IPS-18c (cell line): ENCODE measurements at regions not wholly inside any gene's neighbourhood (a gene's known extent, or its start where the extent isn't known, plus 50 kb on each side); places are given as distances from the start of the nearest gene placed in this dataset.

Source experiments
- H3K4me3 ChIP-seq: 2 replicates; pipeline ENCODE4 v1.7.0; 2013; ENCODE audit warnings: low read depth, mild to moderate bottlenecking, low read length, moderate library complexity; ENCODE audit not compliant: insufficient read depth
- H3K9me3 ChIP-seq: one replicate; pipeline ENCODE4 v1.6.1; 2013; ENCODE audit warnings: mild to moderate bottlenecking, low read length, moderate library complexity; ENCODE audit not compliant: control insufficient read depth, insufficient read depth

DNA sequence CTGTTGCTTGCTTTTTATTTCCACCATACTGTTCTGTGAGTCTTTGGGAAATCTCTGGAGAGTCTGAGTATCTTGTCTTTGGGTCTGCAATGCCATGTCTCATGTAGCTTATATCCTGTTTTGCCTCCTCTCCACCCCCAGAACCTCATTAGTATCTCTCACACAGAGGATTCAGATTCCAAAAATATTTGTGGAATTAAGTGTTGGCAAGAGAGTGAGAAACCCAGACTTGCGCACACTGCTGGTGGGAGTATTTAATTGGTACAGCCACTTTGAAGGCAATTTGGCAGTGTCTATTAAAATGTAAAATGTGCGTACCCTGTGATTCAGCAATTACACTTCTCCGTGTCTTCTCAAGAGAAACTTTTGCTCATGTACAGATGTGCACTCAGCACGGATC is 68.6 kb downstream of the ZNF621 start:
- no peak overlapping the region for H3K4me3 ChIP-seq

DNA sequence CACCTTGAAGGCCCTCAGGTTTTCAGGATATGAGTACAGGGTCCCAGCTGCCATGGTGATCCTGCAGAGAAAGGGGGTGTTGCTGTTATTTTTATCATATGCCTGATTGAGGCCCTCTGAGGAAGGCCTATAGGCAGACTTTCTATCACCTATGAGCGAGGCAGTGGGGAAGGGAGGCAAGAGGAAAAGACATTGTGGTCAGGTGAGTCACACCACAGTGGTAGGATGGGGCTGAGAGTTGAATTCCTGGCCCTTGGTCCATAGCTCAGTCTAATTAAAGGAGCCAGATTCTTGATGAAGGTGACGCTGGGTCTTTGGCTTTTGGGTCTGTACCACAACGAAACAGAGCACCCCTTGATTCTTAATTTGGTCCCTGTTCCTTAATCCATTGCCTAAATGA is 72.7 kb downstream of the ZNF621 start:
- Histone ChIP-seq H3K9me3 (no peaks in the 10 kb centered on the region), H3K4me3 (no peak overlapping the region)

More for the DNA sequence above, 68.6 kb downstream of the ZNF621 start:
- H3K9me3 ChIP-seq: no peaks in the 10 kb centered on the region

DNA sequence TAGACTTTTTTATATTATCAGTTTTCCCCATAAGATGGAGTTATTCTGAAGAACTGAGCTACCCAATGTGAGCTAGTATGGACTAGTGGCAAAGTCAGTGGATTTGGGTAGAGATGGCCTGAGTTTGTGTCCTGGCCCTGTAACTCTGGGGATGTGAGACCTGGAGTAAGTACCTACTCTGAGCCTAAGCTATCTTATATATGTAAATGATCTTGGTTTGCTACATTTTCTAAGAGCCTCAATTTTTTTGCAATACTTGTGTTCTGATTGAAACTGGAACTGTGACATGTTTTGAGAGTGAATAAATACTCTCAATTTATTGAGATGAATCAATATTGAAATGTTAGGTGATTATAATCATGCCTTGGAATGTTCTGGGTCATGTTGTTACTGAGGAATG is 73.6 kb downstream of the ZNF621 start:
- no peaks in the 10 kb centered on the region for H3K9me3 ChIP-seq
- no peak overlapping the region for H3K4me3 ChIP-seq

DNA sequence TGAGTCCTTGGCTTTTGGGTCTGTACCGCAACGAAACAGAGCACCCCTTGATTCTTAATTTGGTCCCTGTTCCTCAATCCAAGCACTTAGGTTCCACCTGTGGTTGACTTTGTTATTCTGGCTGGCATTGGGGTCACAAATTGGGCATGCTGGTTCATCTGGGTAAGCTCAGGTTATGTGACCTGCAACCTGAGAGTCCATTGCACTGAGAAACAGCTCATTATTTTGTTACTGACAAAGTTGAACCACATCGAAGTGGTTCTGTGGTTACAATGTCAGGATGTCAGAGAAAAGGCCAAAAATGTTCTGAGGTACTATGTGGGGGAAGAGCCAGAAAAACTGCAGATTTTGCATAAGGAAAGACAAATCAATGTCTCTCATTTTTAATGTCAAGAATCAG is 74.2 kb downstream of the ZNF621 start:
- Histone ChIP-seq H3K4me3 (no peak overlapping the region), H3K9me3 (no peaks in the 10 kb centered on the region)

DNA sequence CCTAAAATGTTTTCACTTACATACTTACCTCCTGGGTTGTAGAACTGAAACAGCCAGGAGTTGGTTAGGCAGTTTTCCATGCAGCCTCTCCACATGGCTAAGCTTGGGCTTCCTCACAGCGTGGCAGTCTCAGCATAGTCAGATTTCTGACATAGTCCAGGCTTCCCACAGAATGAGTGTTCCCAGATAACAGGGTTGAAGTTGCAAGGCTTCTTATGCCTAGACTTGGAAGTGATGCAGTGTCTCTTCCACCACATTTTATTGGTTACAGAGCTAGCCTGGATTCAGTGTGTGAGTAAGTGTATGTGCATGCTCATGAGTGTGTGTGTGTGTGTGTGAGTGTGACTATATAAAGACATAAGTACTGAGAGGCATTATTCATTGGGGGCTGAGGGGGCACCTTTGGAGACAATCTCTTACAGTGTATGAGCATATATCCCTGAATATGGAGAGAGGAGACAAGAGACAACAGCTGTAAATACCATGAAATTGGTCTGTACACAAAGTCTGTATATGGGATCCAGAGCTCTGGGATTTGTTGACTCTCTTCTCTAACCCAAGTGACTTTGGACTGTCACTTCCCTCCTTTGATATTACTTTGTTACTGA is 78.1 kb downstream of the ZNF621 start:
- Histone ChIP-seq H3K9me3 (peaks cover 2% of the 10 kb centered on the region), H3K4me3 (no peak overlapping the region)

DNA sequence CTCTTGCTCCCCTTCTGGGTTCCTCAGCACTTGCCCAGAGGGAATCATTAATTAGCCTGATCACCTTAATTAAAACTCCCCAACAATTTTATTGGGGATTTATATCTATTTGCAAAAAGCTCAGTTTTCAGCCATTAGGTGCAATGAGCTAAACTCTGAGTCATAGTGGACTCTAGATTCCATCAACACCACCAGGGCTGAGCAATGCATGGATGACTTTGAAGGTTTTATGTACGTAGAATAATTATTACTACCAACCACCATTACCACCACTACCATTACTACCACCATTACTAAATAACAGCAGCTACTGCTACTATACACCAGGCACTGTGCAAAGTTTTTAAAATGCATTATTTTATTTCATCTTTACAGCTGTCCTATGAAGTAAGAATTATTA is 81.2 kb downstream of the ZNF621 start:
- Histone ChIP-seq H3K9me3 (peaks cover 2% of the 10 kb centered on the region), H3K4me3 (no peak overlapping the region)

DNA sequence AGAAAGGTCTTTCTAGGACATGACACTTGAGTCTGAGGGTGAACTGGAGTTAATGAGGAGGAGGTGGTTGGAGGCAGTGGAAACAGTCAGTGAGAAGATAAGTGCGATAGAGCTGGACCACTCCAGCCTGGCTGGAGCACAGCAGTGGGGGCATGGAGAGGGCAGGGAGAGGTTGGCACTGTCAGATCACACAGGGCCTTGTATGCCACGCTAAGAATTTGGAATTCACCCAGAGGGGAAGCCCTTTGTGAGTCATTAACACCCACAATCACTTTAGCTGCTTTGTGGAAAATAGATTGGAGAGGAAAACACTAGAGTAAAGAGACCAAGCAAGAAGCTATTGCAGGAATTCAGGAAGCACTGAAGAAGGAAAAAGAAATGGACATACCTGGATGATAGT is 83.3 kb downstream of the ZNF621 start:
- peaks cover 2% of the 10 kb centered on the region for H3K9me3 ChIP-seq
- H3K4me3 ChIP-seq: no peak overlapping the region

DNA sequence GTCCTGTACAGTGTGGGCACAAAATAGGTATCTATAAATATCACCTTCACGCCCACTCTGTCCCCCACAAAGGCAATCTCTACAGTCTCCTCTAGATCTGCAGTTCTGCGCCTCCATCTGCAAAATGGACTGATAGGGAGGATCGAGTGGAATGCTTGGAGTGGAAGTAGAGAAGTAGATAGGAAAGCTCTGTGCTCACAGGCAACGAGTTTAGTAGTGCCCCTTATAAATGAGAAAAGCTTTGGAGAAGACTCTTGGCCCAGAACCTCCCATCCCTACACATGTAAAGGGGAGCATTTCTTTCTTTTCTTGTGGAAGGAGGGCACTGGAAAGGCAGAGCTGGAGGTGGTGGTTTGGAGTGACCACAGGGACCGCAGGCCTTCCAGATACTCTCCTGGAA is 88.5 kb downstream of the ZNF621 start:
- Histone ChIP-seq H3K9me3 (no peaks in the 10 kb centered on the region), H3K4me3 (no peak overlapping the region)

DNA sequence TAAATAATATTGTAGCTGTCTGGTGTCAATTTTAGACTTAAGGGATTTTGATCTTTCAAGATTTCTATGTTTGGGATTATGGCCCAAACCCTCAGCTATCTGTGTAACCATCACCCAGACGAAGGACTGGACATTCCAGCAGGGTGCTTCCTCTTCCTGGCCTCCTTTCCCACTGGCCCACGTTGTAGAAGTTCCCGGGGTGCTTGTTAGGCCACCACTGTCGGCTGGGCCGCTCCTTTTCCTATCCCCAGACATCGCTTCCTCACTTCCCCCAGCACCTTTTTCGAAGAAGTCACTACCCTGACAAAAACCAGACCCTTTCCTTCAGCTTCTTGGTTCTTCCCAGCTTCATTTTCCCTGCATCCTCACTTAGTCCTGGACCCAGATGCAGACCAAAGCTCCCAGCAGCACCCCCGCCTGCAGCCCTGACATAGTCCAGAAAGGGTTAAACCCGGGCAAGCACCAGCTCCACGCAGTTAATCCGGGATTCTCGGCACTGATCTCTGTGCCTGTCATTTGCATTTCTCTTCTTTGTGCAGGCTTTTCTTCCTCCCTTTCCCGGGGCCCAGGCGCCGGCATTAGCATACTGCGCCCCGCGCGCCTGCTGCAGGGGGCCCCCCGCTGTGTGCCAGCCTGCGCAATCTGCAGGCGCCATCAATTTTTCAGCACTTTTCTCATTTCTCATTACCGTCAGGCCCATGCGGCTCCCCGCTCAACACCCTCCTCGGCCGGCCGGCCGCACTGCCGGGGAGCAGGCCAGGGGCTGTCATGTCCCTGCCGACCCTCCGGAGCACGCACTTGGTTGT is 90.6 kb downstream of the ZNF621 start:
- no peaks in the 10 kb centered on the region for H3K9me3 ChIP-seq
- H3K4me3 ChIP-seq: peak overlapping the region; percentile 15; the same call in 1 of the 2 replicates

DNA sequence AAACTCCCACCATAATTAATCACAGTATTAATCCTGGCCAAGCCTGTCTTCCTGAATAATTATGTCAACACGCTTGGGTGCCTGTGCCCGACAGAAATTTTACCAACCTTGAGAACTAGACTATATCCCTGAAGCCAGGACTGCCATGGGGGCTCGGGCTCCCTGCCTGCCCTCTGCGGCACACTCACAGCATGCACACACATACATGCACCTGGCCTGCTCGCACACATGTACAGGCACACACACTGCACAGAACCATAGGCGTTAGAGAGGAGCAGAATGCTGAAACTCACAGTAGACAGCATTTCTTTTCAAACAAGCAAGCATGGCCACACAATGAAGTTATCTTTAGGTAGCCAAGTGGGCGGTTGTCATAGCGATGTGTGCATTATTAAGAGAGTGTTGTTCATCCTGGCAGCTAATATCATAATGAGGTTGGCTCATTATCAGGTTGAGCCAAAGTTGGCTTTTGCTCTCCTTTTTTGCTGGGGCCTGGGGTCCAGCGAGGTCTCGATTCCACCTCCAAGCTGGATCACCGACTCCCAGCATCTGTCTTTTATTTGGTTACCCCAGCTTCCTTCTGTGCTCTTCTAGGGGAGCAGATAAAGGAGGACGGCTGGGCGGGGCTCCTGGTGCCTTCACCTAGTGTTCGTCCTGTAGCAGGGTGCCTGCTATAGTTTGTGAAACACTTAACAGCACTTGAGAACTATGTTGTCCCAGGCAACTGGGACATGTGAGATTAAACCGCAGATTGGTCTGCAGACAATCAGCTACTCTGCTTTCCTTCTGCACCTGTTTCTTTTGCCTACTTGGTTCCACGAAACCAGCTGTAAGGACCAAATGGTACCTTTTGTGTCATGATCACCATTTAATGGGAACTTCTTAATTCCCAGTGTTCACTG is 91.4 kb downstream of the ZNF621 start:
- peak overlapping the region; percentile 15; the same call in 1 of the 2 replicates for H3K4me3 ChIP-seq

DNA sequence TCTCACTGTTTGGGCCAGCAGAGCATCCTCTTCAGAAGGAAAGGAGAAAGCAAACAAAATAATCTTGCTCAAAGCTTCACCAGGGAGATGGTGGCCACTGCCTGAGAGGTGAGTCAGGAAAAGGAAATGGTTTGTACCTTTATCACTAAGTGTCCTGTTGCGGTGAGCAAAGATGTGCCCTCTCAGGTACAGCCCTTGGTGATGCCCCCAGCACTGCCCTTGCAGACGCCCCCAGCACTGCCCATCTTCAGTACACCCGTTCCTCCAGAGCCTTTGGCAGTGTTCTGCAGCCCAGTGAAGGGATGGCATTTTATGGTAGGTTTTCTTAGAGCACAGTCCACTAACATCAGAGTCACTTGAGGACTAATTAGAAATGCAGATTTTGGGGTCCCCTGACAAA is 92.3 kb downstream of the ZNF621 start:
- no peaks in the 10 kb centered on the region for H3K9me3 ChIP-seq
- no peak overlapping the region for H3K4me3 ChIP-seq

More for the DNA sequence above, 91.4 kb downstream of the ZNF621 start:
- H3K9me3 ChIP-seq: no peaks in the 10 kb centered on the region

DNA sequence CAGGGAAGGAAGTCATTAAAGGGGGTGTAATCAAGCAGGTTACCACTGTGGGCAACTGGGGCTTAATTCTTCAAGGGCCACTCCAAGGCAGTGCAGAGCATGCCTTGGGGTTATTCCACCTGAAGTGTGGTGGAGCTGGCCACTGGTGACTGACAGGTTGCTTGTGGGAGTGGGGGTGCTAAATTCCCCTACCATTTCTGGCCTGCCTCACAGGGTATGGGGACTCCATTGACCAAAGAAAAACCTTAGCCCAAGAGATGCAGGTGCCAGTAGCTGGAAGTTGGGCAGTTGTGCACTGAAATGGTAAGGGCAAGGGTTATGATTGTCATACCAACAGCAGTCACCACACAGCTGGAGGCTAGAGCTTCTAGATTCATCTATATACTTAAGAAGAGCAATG is 93.4 kb downstream of the ZNF621 start:
- Histone ChIP-seq H3K4me3 (no peak overlapping the region), H3K9me3 (no peaks in the 10 kb centered on the region)

DNA sequence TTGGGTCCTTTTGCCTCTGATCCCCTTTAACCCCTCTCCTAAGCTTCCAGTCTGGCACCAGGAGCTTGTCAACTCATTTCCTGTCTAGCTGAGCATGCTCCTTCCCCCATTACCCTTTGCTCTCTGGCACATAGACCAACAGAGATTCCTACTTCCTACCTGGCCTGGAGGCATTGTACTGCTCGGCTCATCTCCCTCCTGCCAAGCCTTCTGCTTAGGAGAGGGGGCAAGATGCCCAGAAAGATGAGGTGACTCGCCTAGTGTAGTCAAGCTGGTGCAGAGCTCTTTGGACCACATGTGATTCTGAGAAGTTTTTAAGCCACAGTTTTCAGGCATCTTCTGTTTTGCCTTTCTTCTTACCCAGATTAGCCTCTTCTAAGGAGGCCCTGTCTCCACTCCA is 95.4 kb downstream of the ZNF621 start:
- H3K4me3 ChIP-seq: no peak overlapping the region

DNA sequence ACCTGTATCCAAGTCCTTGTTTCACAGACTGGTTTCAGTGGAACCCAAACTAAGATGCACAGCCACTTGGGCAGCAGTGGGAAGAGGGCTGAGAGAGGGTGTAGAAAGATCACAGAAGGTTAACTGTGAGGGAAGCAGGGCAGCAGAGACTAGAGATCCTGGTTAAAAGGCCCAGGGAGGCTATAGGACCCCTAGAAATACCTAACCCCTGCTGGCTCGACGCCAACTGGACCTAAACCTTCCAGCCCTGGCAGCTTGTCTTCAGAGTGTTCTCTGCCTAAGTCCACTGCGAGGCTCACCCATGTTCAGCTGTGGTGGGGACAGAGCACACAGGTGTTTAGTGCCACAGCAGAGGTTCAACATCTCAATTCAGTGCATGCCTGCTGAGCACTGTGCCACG is 96.5 kb downstream of the ZNF621 start:
- no peaks in the 10 kb centered on the region for H3K9me3 ChIP-seq

More for the DNA sequence above, 95.4 kb downstream of the ZNF621 start:
- H3K9me3 ChIP-seq: no peaks in the 10 kb centered on the region

DNA sequence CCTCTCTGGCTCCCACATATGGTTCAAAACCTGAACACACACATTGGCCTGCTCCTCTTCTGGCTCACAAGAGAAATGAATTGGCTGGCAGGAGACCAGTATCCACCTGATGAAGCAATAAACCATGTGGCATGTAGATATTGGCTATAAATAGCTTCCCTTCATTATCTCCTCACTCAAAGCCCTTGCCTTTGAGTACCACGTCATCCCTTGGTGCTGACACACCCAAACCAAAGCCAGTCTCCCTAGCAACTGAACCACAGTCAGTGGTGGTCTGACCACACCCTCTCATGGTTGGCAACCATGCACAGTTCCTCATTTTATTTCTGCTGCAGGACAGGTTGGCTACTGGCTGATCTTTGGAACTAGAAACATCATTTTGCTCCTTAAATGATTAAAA is 98.8 kb downstream of the ZNF621 start:
- Histone ChIP-seq H3K9me3 (no peaks in the 10 kb centered on the region), H3K4me3 (no peak overlapping the region)

More for the DNA sequence above, 96.5 kb downstream of the ZNF621 start:
- H3K4me3 ChIP-seq: no peak overlapping the region

DNA sequence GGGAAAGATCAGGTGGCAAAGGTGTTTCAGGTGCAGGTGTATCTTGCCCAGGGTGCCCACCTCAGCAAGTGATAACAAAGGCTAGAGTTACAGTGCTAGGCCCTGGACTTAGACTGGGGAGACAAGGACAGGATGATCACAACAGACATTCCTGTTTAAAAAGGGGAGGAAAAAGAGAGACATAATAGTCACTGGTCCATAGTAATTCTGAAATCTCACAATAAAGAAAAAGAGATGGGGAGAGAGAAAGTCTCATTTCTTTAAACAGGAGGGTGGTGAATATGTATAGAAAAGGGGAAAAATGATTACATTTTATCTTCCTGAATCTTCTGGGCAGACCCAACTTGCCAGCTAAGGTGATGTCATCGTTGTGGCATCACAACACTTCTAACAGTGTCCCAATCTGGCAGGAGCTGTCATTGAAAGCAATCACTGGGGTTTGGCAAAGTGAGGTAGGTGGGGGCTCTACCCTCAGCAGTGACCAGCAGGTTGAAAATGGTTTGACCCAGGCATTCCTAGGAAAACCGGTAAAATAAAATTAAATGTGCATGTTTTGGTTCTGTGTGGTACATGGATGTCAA is 99.5 kb downstream of the ZNF621 start:
- H3K9me3 ChIP-seq: no peaks in the 10 kb centered on the region
- no peak overlapping the region for H3K4me3 ChIP-seq

DNA sequence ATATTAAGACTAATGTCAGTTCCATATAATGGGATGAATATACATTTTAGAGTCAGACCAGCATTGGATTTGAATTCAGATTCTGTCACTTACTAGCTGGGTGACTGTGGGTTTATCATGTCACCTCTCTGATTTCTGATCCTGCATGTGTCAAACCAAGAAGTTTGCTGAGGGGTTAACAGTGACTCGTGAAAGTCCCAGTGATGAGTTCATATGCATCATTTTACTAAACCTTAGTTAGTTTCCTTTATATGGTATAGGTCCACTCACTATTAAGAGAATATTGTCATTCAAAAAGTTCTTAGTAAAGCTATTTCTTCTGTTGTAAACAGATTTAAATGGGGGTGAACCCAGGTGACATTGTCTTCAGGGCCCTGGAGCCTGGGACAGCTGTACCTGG is 102.3 kb downstream of the ZNF621 start:
- Histone ChIP-seq H3K4me3 (no peak overlapping the region), H3K9me3 (peaks cover 3% of the 10 kb centered on the region)
